ENCODE measurements at regions not wholly inside any gene's neighbourhood (a gene's known extent, or its start where the extent isn't known, plus 50 kb on each side); places are given as distances from the start of the nearest gene placed in this dataset.

- no peak for TF ChIP-seq EZH2 (IDR thresholded peaks at IDR 0.05; ENCODE audit: borderline replicate concordance, low read depth, low read length, poor library complexity, severe bottlenecking)
- TF ChIP-seq, protein P1, sequence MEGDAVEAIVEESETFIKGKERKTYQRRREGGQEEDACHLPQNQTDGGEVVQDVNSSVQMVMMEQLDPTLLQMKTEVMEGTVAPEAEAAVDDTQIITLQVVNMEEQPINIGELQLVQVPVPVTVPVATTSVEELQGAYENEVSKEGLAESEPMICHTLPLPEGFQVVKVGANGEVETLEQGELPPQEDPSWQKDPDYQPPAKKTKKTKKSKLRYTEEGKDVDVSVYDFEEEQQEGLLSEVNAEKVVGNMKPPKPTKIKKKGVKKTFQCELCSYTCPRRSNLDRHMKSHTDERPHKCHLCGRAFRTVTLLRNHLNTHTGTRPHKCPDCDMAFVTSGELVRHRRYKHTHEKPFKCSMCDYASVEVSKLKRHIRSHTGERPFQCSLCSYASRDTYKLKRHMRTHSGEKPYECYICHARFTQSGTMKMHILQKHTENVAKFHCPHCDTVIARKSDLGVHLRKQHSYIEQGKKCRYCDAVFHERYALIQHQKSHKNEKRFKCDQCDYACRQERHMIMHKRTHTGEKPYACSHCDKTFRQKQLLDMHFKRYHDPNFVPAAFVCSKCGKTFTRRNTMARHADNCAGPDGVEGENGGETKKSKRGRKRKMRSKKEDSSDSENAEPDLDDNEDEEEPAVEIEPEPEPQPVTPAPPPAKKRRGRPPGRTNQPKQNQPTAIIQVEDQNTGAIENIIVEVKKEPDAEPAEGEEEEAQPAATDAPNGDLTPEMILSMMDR (conservative IDR thresholded peaks at IDR 0.05; ENCODE audit: low read depth, low read length) = no peak
Measured at GRCh38 chr9:89998633-89999032, 393.8 kb downstream of the GADD45G start.
